ENCODE measurements at regions not wholly inside any gene's neighbourhood (a gene's known extent, or its start where the extent isn't known, plus 50 kb on each side); places are given as distances from the start of the nearest gene placed in this dataset.

GRCh38 chr10:125505648-125506047 is 177.3 kb downstream of the TEX36 start:
- DNase-seq: no peak

DNA sequence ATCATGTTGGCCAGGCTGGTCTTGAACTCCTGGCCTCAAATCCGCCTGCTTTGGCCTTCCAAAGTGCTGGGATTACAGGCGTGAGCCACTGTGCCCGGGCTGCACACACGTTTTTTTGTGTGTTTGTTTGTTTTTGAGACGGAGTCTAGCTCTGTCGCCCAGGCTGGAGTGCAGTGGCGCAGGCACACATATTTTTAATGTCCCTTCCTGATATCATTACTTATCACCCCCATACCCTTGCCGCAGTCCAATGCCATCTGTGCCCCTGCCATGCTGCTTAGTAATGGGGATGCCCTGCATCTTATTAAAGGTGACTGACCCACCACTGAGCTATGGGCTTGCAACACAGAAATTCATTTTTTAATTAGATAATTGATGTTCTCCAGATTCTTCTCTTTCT is 180.7 kb downstream of the TEX36 start:
- no peak for DNase-seq

GRCh38 chr10:125495386-125495785 is 187.6 kb downstream of the TEX36 start:
- no peak for DNase-seq

DNA sequence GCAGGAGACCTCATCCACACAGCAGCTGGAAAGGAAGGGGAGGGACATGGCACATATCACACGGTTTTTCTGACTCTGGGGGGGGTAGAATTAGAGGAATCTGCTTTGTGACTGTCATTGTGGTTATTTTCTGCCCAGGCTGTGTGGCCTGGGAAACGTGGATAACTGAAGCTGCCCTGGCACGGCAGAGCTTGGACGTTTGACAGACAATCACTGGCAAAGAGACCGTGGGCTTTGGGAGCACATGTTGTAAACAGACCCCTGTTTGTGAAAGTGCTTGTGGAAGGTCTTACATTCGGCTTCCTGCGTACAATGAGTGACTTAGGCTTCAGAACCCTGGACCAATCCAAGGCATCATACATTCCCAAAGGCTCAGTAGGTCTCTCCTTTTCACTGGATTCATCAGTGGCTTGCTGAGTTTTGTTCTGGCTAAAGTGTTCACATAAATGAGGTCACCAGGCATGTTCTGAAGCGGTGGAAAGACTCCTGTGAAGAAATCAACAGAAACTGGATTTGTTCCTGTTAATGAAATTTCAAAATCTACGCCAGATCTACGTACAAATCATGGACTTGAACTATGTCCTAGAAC is 188.2 kb downstream of the TEX36 start:
- DNase-seq: no peak

DNA sequence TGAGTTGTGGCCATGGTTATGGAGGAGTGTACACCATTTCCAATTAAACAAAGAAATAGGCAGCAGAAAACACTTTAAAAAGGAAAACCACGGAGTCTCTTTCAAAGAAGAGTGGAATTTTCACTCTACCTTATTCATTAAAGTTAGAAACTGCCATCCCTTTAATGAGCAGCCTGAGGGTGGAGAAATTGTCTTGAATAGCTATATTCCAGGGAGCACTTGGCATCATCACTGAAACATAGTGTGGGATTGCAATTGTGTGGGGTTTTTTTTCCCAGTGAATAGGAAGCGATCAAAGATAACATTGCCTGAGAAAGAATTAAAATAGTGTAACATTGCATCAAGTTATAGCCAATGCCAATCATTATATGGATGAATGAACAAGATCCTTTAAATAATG is 191.6 kb downstream of the TEX36 start:
- no peak for DNase-seq

DNA sequence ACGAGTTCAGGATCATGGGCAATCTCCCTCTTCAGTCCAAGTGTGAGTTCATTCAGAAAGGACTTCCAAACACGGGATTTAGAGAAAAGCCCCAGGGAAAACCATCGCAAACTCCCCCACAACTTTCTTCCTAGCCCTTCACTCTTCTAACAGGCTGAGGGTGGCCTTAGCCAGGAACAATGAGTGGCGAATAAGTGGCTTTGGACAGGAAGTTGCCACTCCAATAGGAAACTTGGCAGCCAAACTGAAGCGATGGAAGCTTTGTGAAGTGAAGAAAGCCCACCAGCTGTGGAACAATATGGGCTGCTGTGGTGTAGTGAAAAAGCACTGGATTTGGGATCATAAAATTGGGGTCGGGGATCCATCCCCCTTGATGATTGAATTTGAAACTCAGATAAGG is 193.2 kb downstream of the TEX36 start:
- DNase-seq: no peak

GRCh38 chr10:125485665-125486064 is 197.3 kb downstream of the TEX36 start:
- DNase-seq: no peak

DNA sequence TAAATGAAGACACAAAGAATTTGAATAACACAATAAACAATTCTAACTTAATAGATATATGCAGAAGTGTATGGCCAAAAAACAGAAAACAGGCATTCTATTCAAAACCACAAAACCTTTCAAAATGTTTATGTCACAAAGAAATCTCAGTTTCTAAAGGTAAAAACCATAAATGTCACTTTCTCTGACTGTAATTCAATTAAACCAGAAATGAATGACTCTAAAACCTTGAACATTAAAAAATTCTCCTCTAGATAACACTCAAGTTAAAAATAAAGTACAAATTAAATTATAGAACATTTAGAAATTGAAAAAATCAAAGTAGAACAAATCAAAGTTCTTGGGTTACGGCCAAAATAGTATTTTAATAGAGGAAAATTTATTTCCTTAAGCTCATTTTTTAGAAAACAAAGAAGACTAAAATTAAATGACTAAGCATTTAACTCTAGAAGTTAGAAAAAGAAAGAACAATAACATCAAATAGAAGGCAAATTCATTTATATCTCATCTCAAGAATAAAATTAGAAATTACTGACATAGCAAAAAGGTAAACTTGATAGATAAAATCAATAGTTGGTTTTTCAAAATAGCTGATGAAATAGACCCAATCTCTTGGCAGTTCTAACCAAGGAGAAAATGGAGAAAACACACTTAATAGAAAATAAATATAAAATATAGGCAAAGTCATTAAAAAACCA is 198.8 kb downstream of the TEX36 start:
- no peak for DNase-seq

DNA sequence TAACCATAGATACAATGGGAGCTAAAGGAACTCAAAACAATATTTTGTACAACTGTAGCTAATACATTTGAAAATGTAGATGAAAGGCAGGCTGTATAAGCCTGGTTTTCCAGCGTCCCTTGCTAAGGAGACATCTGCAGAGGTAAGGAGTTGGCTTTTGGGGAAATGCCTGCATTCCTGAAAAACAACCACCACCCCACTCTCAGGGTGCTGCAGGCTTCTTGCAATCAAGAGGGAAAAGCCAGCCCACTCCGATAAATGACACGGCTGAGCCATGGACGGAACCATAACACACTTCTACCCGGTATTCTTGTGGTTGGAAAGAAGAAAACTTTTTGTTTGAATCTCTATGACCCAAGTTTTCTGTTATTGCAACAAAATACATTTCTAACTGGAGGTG is 200.3 kb downstream of the TEX36 start:
- no peak for DNase-seq

- DNase-seq: no peak
Measured at GRCh38 chr10:125482108-125482507, 200.9 kb downstream of the TEX36 start.

- DNase-seq: no peak
Measured at GRCh38 chr10:125479059-125479458, 203.9 kb downstream of the TEX36 start.

- no peak for DNase-seq
Measured at GRCh38 chr10:125475815-125476214, 207.1 kb downstream of the TEX36 start.

DNA sequence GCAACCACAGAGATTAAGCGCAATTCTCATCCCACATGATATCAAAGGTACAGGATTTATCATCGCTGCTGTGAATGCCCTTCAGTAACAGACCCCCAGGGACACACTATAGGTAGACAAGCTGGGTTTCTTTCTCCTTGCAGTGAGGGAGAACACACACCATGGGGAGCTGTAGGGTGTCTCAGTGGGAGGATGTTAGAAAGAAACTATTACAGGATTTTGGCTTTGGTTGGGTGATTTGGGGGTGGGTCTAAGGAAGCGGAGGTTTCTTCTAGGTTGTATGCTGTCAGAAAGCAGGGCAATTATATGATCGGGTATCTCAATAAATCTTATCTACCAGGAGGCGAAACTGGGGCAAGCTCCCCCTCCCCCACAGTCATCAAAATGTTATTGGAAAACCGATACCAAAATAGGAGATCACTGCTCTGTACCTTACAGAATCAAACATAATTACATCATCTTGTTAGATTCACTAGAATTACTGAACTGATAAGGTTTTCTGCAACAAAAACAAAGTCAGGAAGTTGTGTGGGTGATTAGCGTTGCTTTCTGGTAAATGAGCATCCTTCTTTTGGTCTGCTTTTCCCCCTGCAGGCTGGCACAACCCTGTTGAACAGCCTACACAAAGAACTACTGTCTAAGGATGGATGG is 209.7 kb downstream of the TEX36 start:
- no peak for DNase-seq

DNA sequence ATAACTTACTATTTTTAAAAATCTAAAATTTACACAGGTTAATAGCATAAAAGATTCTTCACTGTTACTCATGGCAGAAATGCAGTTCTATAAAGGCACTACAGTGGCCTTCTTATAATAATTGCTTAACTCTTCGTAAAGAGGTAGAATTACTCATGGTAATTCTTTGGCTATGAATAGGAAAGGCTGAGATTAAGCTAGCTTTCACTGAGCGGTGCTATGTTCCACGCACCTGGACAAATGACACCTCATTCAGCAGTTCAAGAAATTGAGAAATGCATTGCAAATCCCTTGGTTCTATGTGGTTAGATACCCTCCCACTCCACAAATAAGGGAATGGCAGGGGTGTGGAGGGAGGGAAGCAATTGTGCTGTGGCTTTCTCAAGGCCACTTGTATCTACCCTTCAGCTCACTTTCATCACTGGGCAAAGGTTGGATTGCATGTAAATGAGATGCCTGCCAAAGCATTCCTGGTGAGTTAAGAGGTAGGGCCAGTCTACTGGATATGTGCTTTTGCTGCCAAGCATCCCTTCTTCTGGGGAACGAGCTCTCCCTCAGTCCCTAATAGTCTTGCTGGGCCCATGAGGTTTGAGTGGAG is 210.9 kb downstream of the TEX36 start:
- DNase-seq: no peak

GRCh38 chr10:125468278-125468677 is 214.7 kb downstream of the TEX36 start:
- DNase-seq: no peak

DNA sequence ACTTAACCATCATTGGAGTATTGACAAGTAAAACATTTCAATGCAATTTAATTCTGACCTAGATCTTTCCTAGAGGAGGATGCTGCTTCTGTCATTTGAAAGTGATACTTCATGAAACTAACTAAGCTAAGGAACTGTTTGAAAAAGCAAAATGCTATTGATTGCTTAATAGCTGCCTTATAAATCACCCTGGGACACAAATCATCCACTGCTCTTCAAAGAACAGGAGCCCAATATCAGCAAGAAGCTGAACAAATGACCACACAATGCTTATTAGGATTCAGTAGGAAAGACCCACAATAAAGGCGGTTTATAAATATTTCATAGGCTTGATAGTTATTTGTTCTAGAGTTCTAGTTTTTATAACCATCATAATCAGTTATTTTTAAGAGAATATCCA is 216.3 kb downstream of the TEX36 start:
- no peak for DNase-seq

- no peak for DNase-seq
Measured at GRCh38 chr10:125462845-125463244, 220.1 kb downstream of the TEX36 start.

DNA sequence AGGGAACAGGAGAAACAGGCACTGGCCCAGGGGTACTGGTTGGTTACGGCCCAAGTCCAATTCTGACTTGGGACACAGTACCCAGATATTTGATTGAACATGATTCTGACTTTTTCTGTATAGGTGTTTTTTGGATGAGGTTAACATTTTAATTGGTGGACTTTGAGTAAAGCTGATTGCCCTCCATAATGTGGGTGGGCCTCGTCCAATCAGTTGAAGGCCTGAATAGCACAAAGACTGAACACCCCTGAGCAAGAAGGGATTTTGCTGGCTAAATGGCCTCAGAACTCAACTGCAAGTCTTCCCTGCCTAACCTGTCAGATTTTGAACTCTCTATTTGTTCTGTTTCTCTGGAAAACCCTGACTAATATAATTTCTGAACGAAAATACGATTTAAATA is 222.6 kb downstream of the TEX36 start:
- DNase-seq: no peak

GRCh38 chr10:125457406-125457805 is 225.6 kb downstream of the TEX36 start:
- no peak for DNase-seq

GRCh38 chr10:125455855-125456254 is 227.1 kb downstream of the TEX36 start:
- DNase-seq: no peak

DNA sequence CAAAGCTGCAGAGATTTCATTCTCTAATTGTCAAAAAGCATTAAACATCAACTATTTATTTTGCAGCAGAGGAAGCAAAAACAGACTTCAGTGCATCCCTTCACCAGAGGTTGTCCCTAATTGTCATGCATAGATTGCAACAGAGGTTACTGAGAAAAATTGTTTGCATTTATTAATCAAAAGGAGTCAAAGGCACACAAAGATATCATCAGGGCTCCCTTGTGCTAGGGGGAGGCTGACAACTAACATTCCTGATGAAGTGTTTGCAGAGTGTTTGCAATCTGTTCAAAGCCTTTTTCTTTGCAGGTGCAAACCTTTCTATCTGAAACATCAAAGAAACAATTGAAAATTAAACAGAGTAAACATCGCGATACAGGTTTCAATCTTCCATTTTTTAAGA is 227.5 kb downstream of the TEX36 start:
- no peak for DNase-seq

GRCh38 chr10:125451319-125451718 is 231.6 kb downstream of the TEX36 start:
- no peak for DNase-seq

- DNase-seq: no peak
Measured at GRCh38 chr10:125450218-125450617, 232.7 kb downstream of the TEX36 start.

DNA sequence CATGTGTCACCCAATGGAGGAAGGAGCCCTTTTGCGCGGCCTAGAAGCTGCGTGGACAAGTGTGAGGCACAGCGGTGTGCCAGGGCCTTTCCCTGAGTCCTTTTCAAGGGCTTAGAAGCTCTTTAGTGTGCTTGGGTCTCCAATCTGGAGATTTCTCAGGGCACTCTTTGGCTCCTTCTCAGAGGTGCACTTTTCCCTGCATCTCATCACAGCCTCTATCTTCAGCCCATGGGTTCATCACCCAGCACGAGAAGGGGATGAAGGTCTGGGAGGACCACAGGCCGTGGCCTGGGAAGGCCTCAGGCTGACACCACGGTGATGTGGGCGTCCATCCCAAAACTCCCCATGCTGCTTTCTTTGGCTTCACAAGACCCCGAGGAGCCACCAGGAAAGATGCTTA is 233.4 kb downstream of the TEX36 start:
- DNase-seq: no peak
